NCI-H2196 treated with DMSO at 0.1 percent for 48 hours (cell line): ENCODE measurements at regions not wholly inside any gene's neighbourhood (a gene's known extent, or its start where the extent isn't known, plus 50 kb on each side); places are given as distances from the start of the nearest gene placed in this dataset.
"Not testable (repeated sequence)": the region's sequence is repeated elsewhere in the genome, so short reads cannot be mapped to it uniquely, and the experiment has no call there.

Experiments used
- DNase-seq: peaks from one replicate; lab custom pipeline; 2025; ENCODE audit not compliant: unreplicated experiment; lab: John Stamatoyannopoulos, UW

- DNase-seq = no peak
Measured at GRCh38 chr2:48213646-48214045, 100.8 kb upstream of the FOXN2 start.

DNA sequence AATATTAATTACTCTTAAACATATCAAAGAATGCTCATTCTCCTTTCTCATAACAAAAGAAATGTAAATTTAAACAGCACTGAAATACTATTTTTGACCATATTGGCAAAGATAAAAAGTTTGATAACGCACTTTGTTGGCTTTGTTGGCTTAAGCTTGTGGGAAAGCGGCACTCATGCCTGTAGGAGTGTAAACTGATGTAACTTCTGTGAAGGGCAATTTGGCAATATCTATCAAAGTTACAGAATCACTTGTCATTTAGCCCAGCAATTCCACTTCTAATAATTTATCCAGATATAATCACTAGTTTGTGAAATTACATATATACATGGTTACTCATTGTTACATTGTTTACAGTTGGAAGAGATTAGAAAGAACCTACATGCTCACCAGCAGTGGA lies 96.3 kb upstream of the FOXN2 start:
- no peak for DNase-seq

DNA sequence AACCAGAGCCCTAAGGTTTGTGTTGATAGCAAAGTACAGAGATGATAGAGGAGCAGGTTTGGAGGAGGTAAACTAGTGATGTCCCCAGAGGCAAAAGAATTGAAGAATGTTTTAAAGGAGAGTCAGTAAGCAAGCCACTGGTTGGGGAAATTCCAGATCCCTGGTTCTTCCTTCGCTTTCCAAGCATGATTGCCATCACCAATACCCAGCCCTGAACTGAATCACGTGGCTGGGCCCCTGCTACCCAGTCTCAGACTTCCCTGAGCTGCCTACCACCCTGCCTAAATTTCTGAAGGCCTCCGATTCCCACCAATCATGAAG lies 95.3 kb upstream of the FOXN2 start:
- DNase-seq = no peak

DNA sequence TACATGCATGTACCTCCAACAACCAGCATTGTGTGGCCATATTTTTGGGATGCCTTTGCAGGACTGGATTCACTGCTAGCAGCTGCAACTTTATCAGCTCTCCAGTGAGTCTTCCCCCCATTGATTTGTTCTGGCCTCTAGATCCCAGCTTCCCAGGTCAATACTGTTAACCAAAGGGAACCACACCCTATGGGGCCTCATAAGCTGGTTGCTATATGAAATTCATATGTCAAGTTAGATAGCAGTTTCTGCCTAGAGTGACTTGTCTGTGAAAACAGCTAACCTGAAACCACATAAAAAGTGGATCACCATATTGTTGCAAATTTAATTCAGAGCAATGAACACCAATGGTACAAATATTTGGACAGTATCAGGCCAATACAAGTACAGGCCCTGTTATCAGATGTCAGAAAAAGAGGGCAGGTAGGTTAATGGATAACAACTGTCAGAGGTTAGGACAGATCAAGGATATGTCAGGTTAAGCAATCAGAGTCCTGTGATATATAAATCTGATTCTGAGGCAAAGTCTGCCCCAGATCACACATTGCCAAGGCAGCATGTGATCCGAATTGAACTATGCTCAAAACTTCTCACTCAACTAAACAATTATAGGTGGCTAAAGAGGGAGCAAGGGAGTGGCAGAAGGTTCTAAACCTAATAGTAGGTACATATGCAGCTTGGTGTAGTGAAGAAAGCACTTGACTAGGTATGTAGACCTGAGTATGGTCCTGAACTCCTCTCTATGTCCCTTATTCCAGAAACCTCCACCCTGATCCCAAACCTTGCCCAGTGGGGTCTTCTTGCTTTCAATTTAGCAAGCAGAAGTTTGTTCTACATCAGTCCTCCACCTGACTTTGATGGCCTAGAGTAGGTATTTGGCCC lies 94.7 kb upstream of the FOXN2 start:
- DNase-seq = no peak

DNA sequence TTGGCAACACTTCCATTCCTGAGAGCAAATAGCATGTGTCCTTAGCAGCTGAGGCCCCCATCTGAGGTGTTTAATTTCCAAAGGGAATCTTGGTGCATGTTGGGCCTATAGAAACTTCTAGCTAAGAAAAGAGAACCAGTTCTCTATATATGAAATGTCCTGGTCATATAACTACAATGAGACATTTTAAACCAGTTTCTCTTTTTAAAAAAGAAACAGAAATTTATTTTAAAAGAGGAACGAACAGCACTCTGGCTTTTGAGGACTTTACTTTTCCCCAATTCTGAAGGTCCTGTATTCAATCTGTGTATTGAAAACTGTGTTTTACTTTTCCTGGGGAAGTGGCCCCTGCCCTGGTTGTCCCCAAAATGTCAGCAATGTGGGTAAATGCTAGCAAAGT lies 94.0 kb upstream of the FOXN2 start:
- DNase-seq = no peak

DNA sequence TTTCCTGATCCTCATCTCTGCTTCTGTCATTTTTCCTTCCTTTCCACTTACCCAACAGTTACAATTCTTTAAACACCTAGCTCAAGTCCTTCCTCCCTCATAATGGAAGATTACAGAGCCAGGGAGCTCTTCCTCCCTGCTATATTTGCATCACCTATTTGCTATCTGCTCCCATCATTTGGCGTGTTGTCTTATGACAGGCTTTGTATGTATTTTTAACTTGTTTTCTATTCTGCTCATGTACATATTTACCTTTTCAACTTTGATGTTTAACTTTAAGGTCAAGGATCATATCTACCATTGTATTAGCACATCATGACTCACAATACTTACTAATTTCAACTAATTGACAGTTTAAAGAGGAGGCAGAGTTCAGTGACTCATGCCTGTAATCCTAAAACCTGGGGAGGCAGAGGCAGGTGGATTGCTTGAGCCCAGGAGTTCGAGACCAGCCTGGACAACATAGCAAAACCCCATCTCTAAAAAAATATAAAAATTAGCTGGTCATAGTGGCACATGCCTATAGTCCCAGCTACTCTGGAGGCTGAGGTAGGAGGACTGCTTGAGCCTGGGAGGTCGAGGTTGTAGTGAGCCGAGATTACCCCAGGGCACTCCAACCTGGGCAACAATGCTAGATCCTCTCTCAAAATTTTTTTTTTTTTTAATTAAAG lies 92.5 kb upstream of the FOXN2 start:
- no peak for DNase-seq

DNA sequence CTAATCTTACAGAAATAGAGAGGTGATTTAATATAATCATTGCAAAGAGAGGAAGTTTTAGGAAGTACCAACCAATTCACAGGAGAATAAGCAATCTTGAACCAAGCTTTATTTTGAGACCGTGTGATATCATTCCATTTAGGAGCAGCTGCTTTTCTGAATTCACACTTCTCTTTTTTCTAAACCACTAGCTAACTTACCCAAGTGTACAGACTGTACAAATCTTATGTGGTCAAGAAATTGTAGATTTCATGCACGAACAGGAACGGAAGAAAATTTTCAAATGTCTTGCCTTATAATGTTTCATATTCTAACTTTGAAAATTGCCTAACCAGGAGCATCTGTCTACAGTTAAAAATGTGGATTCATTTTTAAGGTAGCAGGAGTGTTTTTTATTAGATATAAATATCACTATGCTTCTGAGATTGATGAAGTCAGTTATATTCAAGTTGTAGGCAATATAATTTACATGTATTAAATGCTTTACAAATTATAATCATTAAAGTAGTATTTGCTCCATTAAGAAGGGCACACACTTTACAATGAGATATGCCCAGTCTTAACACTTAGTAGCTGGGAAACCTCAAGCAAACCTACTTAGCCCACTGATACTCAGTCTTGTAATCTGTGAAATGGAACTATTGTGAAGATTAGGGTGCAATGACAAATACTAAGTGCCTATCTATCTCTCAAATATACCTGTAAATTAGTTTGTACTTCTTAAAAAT lies 86.7 kb upstream of the FOXN2 start:
- DNase-seq = no peak

DNA sequence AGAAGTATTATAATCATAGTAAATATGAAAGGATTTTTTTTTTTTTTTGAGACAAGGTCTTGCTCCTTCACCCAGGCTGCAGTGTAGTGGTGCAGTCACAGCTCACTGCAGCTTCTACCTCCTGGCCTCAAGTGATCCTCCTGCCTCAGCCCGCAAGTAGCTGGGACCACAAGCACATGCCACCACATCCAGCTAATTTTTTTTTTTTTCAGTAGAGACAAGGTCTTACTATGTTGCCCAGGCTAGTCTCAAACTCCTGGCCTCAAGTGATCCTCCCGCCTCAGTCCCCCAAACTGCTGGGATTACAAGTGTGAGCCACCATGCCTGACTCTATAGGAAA lies 86.2 kb upstream of the FOXN2 start:
- no peak for DNase-seq

DNA sequence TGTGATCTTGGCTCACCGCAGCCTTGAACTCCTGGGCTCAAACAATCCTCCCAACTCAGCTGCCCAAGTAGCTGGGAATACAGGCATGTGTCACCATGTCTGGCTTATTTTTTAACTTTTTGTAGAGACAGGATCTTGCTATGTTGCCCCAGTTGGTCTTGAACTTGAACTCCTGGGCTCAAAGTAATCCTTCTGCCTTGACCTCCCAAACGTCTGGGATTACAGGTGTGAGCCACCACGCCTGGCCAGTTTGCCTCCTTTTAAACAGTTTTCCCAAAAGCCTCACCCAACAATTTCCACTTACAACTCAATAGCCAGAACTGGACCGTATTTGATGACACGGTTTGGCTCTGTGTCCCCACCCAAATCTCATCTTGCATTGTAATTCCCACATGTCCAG lies 85.4 kb upstream of the FOXN2 start:
- DNase-seq = no peak

DNA sequence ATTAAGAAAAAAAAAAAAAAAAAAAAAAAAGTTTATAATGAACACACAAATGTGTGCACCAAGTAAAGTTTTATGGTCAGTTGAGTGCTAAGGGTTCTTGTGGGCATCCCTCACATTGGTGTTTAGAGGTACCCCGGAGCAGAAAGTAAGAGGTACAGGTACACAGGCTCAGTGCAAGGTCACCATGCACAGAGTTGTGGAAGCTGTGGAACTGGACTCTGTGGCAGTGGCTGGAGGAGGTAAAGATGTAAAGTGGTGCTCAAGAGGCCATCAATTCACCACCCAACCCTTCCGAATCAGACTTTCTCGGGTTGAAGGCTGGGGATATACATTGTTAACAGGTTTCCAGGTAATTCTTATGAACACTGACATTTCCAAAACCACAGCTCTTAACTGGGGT lies 83.6 kb upstream of the FOXN2 start:
- DNase-seq = no peak

GRCh38 chr2:48232351-48232750 lies 82.1 kb upstream of the FOXN2 start:
- DNase-seq = no peak

GRCh38 chr2:48233005-48233404 lies 81.5 kb upstream of the FOXN2 start:
- no peak for DNase-seq

- not testable (repeated sequence) for DNase-seq
Measured at GRCh38 chr2:48233824-48234223, 80.7 kb upstream of the FOXN2 start.

- DNase-seq = no peak
Measured at GRCh38 chr2:48235076-48235475, 79.4 kb upstream of the FOXN2 start.

GRCh38 chr2:48238381-48238780 lies 76.1 kb upstream of the FOXN2 start:
- DNase-seq = no peak

- no peak for DNase-seq
Measured at GRCh38 chr2:48240912-48241311, 73.6 kb upstream of the FOXN2 start.

- DNase-seq = no peak
Measured at GRCh38 chr2:48247206-48247605, 67.3 kb upstream of the FOXN2 start.

DNA sequence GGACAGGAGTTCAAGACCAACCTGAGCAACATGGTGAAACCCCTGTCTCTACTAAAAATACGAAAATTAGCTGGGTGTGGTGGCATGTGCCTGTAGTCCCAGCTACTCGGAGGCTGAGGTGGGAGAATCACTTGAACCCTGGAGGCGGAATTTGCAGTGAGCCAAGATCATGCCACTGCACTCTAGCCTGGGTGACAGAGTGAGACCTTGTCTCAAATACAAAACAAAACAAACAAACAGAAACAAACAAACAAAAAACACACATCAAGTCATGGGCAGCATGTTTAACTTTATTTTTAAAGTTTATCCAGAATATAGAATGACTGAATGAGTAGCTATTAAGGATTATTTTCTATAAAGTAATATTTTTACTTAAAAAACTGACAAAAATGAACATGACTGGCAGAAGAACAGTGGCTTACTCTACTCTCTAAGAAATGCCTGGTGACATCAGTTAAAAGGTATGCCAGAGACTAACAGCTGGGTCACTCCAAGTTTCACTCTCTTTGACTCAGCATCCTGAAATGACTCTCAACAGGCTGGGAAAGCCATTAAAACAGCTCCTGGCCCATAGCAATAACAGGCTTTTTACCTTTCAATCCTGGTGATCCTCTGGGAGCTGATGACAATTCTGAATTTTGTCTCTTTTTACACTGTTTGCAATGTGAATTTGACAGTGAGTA lies 66.1 kb upstream of the FOXN2 start:
- DNase-seq = no peak

GRCh38 chr2:48249025-48249424 lies 65.5 kb upstream of the FOXN2 start:
- no peak for DNase-seq

- no peak for DNase-seq
Measured at GRCh38 chr2:48249631-48250473, 64.6 kb upstream of the FOXN2 start.

- no peak for DNase-seq
Measured at GRCh38 chr2:48250474-48250844, 64.0 kb upstream of the FOXN2 start.
